Keratinocyte (primary cell): ENCODE measurements at regions not wholly inside any gene's neighbourhood (a gene's known extent, or its start where the extent isn't known, plus 50 kb on each side); places are given as distances from the start of the nearest gene placed in this dataset.

ENCODE experiments used
- CTCF ChIP-seq, 3 experiments: IDR thresholded peaks in 1 of 3; conservative IDR thresholded peaks in 1 of 3; optimal IDR thresholded peaks in 1 of 3; 2 replicates in 2 of 3; 3 replicates in 1 of 3; pipeline versions ENCODE3 to v1.5.1; 2011; ENCODE audit warnings: low read length in 3 of 3, mild to moderate bottlenecking in 3 of 3, moderate library complexity in 2 of 3, control low read depth in 1 of 3, inconsistent platforms in 1 of 3; ENCODE audit not compliant: insufficient read depth in 2 of 3; ENCODE audit errors: extremely low read depth in 1 of 3
- EZH2 ChIP-seq: IDR thresholded peaks from one replicate; pipeline ENCODE4 v1.6.1; 2012; ENCODE audit warnings: inconsistent platforms, mild to moderate bottlenecking, low read length, moderate library complexity

DNA sequence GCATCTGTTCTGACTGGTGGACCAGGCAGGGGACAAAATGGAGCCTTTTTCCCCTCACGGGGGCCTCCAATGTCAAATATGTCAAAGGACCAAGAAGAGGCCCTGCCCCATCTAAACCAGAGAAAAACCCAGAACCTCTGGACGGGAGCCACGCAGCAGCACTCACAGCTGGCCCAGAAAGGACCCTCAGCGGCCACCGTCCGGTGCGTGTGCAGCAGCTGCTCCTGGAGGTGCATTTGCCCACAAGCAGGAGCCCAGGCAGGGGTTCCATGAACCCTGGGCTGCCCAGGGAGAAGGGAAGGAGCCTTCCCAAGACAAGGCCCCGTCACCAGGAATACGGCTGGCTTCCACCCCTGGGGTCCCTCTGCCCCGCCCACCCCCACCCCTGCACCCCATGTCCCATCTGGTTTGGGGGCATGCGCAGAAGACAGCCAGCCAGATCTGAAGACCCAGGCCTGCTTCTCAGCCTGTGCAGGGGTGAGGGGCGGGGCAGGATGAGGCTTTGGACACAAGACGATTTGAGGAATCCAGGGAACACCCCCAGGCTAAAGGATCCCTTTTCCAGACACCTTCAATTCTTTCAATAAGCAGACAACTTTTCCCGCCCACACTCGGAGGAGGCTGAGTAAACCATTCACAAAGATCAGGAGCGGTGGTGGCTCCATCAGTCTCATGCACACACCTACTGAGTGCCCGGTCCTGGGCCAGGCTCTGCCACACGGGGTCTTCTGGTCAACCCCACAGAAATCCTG lies 423.1 kb downstream of the SHANK2 start:
- TF ChIP-seq CTCF (optimal IDR thresholded peaks at IDR 0.05 in 1 of 3, IDR thresholded peaks at IDR 0.05 in 1 of 3, conservative IDR thresholded peaks at IDR 0.05 in 1 of 3; ENCODE audit: extremely low read depth in 1 of 3, insufficient read depth in 2 of 3, low read length in 3 of 3) (no peak), EZH2 (no peak)
